ENCODE measurements at regions not wholly inside any gene's neighbourhood (a gene's known extent, or its start where the extent isn't known, plus 50 kb on each side); places are given as distances from the start of the nearest gene placed in this dataset.

GRCh38 chr18:75123113-75123512 is 85.8 kb downstream of the PTGR3 start:
- Histone ChIP-seq H3K9me3 (no peaks in the 10 kb centered on the region), H3K4me1 (ENCODE audit: insufficient read depth) (no peaks in the 10 kb centered on the region), H3K36me3 (no peaks in the 10 kb centered on the region), H3K4me3 (no peak overlapping the region), H3K27me3 (no peaks in the 10 kb centered on the region), H3K27ac (no peak overlapping the region)
- TF ChIP-seq EP300 (IDR thresholded peaks at IDR 0.05) (no peak), POLR2A (IDR thresholded peaks at IDR 0.05) (no peak), CTCF (IDR thresholded peaks at IDR 0.05) (no peak)
- no peak for DNase-seq
- 84 to 87% (median 86%) methylated on average over 12 of the region's 12 CpGs for WGBS, 3 donors
- intact Hi-C loops (cut with DNase I), result no loop called here

- DNase-seq, result no peak
- intact Hi-C loops (cut with DNase I), result no loop called here
Measured at GRCh38 chr18:75122334-75122958, 86.5 kb downstream of the PTGR3 start.

GRCh38 chr18:75121266-75121665 is 87.7 kb downstream of the PTGR3 start:
- DNase-seq, result no peak
- no peak overlapping the region for H3K4me3 ChIP-seq
- no peak overlapping the region for H3K27ac ChIP-seq
- H3K36me3 ChIP-seq, result no peaks in the 10 kb centered on the region
- no peak for TF ChIP-seq EP300 (IDR thresholded peaks at IDR 0.05)
- no peak for TF ChIP-seq POLR2A (IDR thresholded peaks at IDR 0.05)
- TF ChIP-seq CTCF (IDR thresholded peaks at IDR 0.05), result no peak
- no peaks in the 10 kb centered on the region for H3K4me1 ChIP-seq (ENCODE audit: insufficient read depth)
- no peaks in the 10 kb centered on the region for H3K27me3 ChIP-seq
- WGBS, 3 donors, result 79 to 91% (median 88%) methylated on average over 3 of the region's 3 CpGs
- intact Hi-C loops (cut with DNase I), result no loop called here
- H3K9me3 ChIP-seq, result no peaks in the 10 kb centered on the region

More at GRCh38 chr18:75122334-75122958, 86.5 kb downstream of the PTGR3 start:
- no peak overlapping the region for H3K27ac ChIP-seq
- H3K9me3 ChIP-seq, result no peaks in the 10 kb centered on the region
- TF ChIP-seq POLR2A (IDR thresholded peaks at IDR 0.05), result no peak
- no peak for TF ChIP-seq EP300 (IDR thresholded peaks at IDR 0.05)
- TF ChIP-seq CTCF (IDR thresholded peaks at IDR 0.05), result no peak
- no peaks in the 10 kb centered on the region for H3K36me3 ChIP-seq
- no peaks in the 10 kb centered on the region for H3K4me1 ChIP-seq (ENCODE audit: insufficient read depth)
- WGBS, 3 donors, result 80 to 82% (median 80%) methylated on average over 7 of the region's 7 CpGs
- no peaks in the 10 kb centered on the region for H3K27me3 ChIP-seq
- no peak overlapping the region for H3K4me3 ChIP-seq

- H3K4me3 ChIP-seq, result no peak overlapping the region
- no peak for DNase-seq
- intact Hi-C loops (cut with DNase I), result no loop called here
- H3K9me3 ChIP-seq, result no peaks in the 10 kb centered on the region
- 91 to 93% (median 92%) methylated on average over 13 of the region's 13 CpGs for WGBS, 3 donors
- no peaks in the 10 kb centered on the region for H3K36me3 ChIP-seq
- TF ChIP-seq EP300 (IDR thresholded peaks at IDR 0.05) (no peak), CTCF (IDR thresholded peaks at IDR 0.05) (no peak), POLR2A (IDR thresholded peaks at IDR 0.05) (no peak)
- H3K4me1 ChIP-seq (ENCODE audit: insufficient read depth), result no peaks in the 10 kb centered on the region
- H3K27me3 ChIP-seq, result no peaks in the 10 kb centered on the region
- H3K27ac ChIP-seq, result no peak overlapping the region
Measured at GRCh38 chr18:75120521-75120920, 88.4 kb downstream of the PTGR3 start.
